ENCODE measurements at regions not wholly inside any gene's neighbourhood (a gene's known extent, or its start where the extent isn't known, plus 50 kb on each side); places are given as distances from the start of the nearest gene placed in this dataset.

DNA sequence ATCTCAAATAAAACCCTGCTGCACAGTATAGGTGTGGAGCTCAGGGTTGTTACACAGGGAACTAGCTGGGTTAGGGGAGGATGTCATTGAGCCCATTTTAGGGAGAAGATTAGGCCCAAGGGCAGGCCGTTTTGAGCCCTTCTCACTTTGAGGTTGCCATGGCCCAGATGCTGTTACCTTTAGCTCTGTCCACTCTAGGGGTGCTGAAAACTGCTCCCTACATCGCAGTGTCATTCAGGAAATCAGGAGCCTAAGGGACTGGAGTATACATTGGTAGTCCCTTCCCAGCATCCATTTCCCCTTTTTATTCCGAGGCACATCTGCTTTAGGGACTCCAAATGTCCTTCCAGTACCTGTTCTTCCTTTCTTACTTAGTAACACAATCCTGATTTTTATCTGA, 79.0 kb upstream of the SELENOK start:
- TF ChIP-seq ZFX (IDR thresholded peaks at IDR 0.05; ENCODE audit: borderline replicate concordance), result no peak
- TF ChIP-seq, protein P1, sequence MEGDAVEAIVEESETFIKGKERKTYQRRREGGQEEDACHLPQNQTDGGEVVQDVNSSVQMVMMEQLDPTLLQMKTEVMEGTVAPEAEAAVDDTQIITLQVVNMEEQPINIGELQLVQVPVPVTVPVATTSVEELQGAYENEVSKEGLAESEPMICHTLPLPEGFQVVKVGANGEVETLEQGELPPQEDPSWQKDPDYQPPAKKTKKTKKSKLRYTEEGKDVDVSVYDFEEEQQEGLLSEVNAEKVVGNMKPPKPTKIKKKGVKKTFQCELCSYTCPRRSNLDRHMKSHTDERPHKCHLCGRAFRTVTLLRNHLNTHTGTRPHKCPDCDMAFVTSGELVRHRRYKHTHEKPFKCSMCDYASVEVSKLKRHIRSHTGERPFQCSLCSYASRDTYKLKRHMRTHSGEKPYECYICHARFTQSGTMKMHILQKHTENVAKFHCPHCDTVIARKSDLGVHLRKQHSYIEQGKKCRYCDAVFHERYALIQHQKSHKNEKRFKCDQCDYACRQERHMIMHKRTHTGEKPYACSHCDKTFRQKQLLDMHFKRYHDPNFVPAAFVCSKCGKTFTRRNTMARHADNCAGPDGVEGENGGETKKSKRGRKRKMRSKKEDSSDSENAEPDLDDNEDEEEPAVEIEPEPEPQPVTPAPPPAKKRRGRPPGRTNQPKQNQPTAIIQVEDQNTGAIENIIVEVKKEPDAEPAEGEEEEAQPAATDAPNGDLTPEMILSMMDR (IDR thresholded peaks at IDR 0.05), result no peak
- no peak overlapping the region for H3K27ac ChIP-seq

DNA sequence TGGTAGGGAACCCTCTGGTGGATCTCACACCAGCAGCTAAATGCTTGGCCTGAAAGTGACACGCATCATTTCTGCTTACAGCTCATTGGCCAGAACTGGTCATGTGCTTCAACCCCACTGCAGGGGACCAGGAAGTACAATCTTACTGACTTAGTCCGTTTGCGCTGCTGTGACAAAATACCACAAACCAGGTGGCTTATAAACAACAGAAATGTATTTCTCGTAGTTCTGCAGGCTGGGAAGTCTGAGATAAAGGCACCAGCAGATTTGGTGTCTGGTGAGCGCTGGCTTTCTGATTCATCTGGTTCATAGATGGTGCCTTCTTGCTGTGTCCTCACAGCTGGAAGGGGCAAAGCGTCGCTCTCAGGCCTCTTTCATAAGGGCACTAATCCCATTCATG, 77.4 kb upstream of the SELENOK start:
- H3K27ac ChIP-seq, result no peak overlapping the region
- TF ChIP-seq ZFX (IDR thresholded peaks at IDR 0.05; ENCODE audit: borderline replicate concordance), result no peak
- TF ChIP-seq, protein P1 (IDR thresholded peaks at IDR 0.05), result no peak

DNA sequence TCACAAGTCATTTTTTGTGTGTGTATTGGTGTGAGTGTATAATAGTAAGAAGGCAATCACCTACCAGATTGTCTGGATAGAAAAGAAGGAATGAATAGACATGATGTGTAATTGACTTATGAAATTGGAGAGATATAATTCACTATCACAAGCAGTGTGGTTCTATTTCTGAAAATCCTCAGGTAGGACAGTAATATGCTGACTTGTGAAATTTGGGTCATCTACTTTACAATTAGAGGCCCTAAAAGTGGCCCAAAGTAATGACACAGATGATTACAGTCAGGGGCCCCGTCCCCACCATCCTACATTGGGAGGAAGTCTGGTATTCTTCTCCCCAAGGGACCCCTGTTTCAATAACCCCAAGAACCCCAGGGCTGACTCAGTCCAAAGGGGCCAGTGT, 73.6 kb upstream of the SELENOK start:
- H3K27ac ChIP-seq, result no peak overlapping the region
- TF ChIP-seq, protein P1 (IDR thresholded peaks at IDR 0.05), result no peak
- no peak for TF ChIP-seq ZFX (IDR thresholded peaks at IDR 0.05; ENCODE audit: borderline replicate concordance)

DNA sequence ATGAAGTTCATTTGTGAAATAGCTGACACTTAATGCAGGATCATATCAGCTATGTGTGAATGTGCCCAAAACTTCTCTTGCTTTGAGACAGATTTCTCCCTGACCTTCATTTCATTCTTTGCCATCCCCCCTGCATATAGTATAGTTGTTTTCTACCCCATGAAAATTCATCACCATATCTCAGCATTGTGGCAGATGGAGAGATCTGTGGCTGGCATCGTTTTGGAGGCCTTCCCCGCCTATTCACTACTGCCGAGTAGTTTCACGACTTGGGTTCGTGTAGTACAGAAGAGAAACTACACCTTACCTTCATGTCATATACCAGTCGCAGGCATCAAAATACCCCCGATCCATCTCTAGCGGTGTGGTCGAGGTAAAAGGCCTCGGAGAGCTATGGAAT, 66.2 kb upstream of the SELENOK start:
- TF ChIP-seq, protein P1 (IDR thresholded peaks at IDR 0.05), result no peak
- TF ChIP-seq ZFX (IDR thresholded peaks at IDR 0.05; ENCODE audit: borderline replicate concordance), result no peak
- H3K27ac ChIP-seq, result no peak overlapping the region

GRCh38 chr3:53956586-53956985, 64.9 kb upstream of the SELENOK start:
- no peak for TF ChIP-seq ZFX (IDR thresholded peaks at IDR 0.05; ENCODE audit: borderline replicate concordance)
- TF ChIP-seq, protein P1 (IDR thresholded peaks at IDR 0.05), result no peak
- no peak overlapping the region for H3K27ac ChIP-seq

DNA sequence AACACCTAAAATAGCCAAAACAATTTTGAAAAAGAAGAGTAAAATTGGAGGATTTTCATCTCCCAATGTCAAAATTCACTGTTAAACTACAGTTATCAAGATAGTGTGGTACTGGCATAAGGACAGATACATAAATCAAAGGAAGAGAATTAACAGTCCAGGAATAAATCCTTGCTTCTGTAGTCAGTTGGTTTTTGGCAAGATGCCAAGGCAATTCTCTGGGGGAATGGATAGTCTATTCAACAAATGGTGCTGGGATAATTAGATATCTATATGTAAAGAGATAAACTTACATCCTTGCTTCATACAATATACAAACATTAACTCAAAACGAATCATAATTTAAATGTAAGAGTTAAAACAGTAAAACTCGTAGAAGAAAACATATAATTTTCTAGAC, 57.9 kb upstream of the SELENOK start:
- TF ChIP-seq, protein P1 (IDR thresholded peaks at IDR 0.05), result no peak
- TF ChIP-seq ZFX (IDR thresholded peaks at IDR 0.05; ENCODE audit: borderline replicate concordance), result no peak
- H3K27ac ChIP-seq, result no peak overlapping the region

- no peak overlapping the region for H3K27ac ChIP-seq
- TF ChIP-seq, protein P1 (IDR thresholded peaks at IDR 0.05), result no peak
- TF ChIP-seq ZFX (IDR thresholded peaks at IDR 0.05; ENCODE audit: borderline replicate concordance), result no peak
Measured at GRCh38 chr3:53948174-53948573, 56.5 kb upstream of the SELENOK start.

All from 22Rv1 (cell line).